ENCODE measurements at regions not wholly inside any gene's neighbourhood (a gene's known extent, or its start where the extent isn't known, plus 50 kb on each side); places are given as distances from the start of the nearest gene placed in this dataset.
"Not testable (repeated sequence)": the region's sequence is repeated elsewhere in the genome, so short reads cannot be mapped to it uniquely, and the experiment has no call there.

GRCh38 chr9:79061752-79062616 is 509.8 kb upstream of the TLE4 start:
- intact Hi-C loops (cut with DNase I, micrococcal nuclease), result no loop called here
- Mint-ChIP-seq H3K27me3 (no peaks in the 10 kb centered on the region), H3K4me3 (no peak overlapping the region), H3K9me3 (ENCODE audit: low read depth) (peaks cover 4% of the 10 kb centered on the region), H3K36me3 (ENCODE audit: low read depth) (no peaks in the 10 kb centered on the region), H3K27ac (no peak overlapping the region), H3K4me1 (no peaks in the 10 kb centered on the region)
- POLR2A ChIA-PET, result no interaction called here
- no peak for DNase-seq
- no peak for ATAC-seq
- CTCF ChIA-PET, result no interaction called here

DNA sequence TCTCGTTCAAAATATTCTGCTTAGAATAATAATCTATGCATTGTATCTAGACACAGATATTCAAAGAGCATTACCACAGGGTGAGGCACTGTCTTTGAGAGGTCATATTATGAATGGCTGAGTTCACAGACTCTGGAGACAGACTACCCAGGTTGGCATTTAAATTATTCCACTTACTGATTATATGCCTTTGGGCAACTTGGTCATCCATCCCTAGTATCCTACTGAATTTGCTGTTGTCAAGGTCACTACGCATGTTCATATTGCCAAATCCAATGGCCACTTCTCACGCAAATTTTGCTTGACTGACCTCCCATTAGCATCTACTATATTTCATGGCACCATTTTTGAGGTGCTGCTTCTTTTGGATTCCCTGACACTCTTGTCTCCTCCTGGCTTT is 498.6 kb upstream of the TLE4 start:
- DNase-seq (no peak), ATAC-seq (no peak)
- intact Hi-C loops (cut with DNase I, micrococcal nuclease), result no loop called here
- no peaks in the 10 kb centered on the region for H3K27me3 Mint-ChIP-seq
- ChIA-PET CTCF (no interaction called here), POLR2A (no interaction called here)
- H3K4me3 Mint-ChIP-seq, result no peak overlapping the region
- H3K27ac Mint-ChIP-seq, result no peak overlapping the region
- peaks cover 1% of the 10 kb centered on the region for H3K9me3 Mint-ChIP-seq (ENCODE audit: low read depth)
- no peaks in the 10 kb centered on the region for H3K36me3 Mint-ChIP-seq (ENCODE audit: low read depth)
- no peaks in the 10 kb centered on the region for H3K4me1 Mint-ChIP-seq

GRCh38 chr9:79080536-79080935 is 491.2 kb upstream of the TLE4 start:
- POLR2A ChIA-PET, result no interaction called here
- Mint-ChIP-seq H3K27me3 (no peaks in the 10 kb centered on the region), H3K4me1 (no peaks in the 10 kb centered on the region), H3K27ac (no peak overlapping the region), H3K4me3 (no peak overlapping the region), H3K36me3 (ENCODE audit: low read depth) (no peaks in the 10 kb centered on the region), H3K9me3 (ENCODE audit: low read depth) (no peaks in the 10 kb centered on the region)
- CTCF ChIA-PET, result no interaction called here
- ATAC-seq, result no peak
- intact Hi-C loops (cut with DNase I, micrococcal nuclease), result no loop called here
- no peak for DNase-seq

- no peak for ATAC-seq
These were observed 488.1 kb upstream of the TLE4 start for GRCh38 chr9:79083621-79084020.

DNA sequence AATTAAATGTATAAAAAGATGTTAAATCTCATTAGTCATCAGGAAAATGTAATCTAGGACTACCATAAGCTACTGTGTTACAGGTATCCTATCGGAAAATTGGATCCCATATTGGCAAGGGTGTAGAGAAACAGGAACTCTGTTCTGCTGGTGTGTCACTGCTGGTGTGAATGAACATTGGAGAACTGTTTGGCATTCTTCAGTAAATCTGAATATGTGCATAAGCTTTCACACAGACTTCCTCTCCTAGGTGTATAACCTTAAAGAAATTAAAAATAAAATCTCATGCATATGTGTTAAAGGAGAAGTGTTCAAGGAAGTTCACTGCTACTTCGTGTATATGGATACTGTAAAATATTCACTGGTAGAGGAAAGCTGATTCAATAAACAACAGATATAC is 484.6 kb upstream of the TLE4 start:
- H3K4me1 Mint-ChIP-seq, result no peaks in the 10 kb centered on the region
- CTCF ChIA-PET, result interaction anchor here (0.6 kb wide), 1 partner anchor 558 kb away, joined by 4 read pairs; no protein-coding TSS in a partner anchor
- ATAC-seq (no peak), DNase-seq (no peak)
- H3K27ac Mint-ChIP-seq, result no peak overlapping the region
- no peaks in the 10 kb centered on the region for H3K27me3 Mint-ChIP-seq
- POLR2A ChIA-PET, result no interaction called here
- no peak overlapping the region for H3K4me3 Mint-ChIP-seq
- H3K9me3 Mint-ChIP-seq (ENCODE audit: low read depth), result peaks cover 11% of the 10 kb centered on the region
- no peaks in the 10 kb centered on the region for H3K36me3 Mint-ChIP-seq (ENCODE audit: low read depth)
- intact Hi-C loops (cut with DNase I, micrococcal nuclease), result no loop called here

More at GRCh38 chr9:79083621-79084020, 488.1 kb upstream of the TLE4 start:
- CTCF ChIA-PET, result no interaction called here
- H3K27ac Mint-ChIP-seq, result no peak overlapping the region
- H3K9me3 Mint-ChIP-seq (ENCODE audit: low read depth), result peaks cover 3% of the 10 kb centered on the region
- H3K4me1 Mint-ChIP-seq, result no peaks in the 10 kb centered on the region
- POLR2A ChIA-PET, result no interaction called here
- H3K27me3 Mint-ChIP-seq, result no peaks in the 10 kb centered on the region
- DNase-seq, result no peak
- intact Hi-C loops (cut with DNase I, micrococcal nuclease), result no loop called here
- no peak overlapping the region for H3K4me3 Mint-ChIP-seq
- H3K36me3 Mint-ChIP-seq (ENCODE audit: low read depth), result no peaks in the 10 kb centered on the region

GRCh38 chr9:79089054-79089560 is 482.7 kb upstream of the TLE4 start:
- intact Hi-C loops (cut with DNase I, micrococcal nuclease), result no loop called here
- no peak for DNase-seq
- ChIA-PET CTCF (no interaction called here), POLR2A (no interaction called here)
- no peak for ATAC-seq
- no peaks in the 10 kb centered on the region for H3K36me3 Mint-ChIP-seq (ENCODE audit: low read depth)
- no peaks in the 10 kb centered on the region for H3K4me1 Mint-ChIP-seq
- no peak overlapping the region for H3K4me3 Mint-ChIP-seq
- no peak overlapping the region for H3K27ac Mint-ChIP-seq
- no peaks in the 10 kb centered on the region for H3K27me3 Mint-ChIP-seq
- peaks cover 11% of the 10 kb centered on the region for H3K9me3 Mint-ChIP-seq (ENCODE audit: low read depth)

DNA sequence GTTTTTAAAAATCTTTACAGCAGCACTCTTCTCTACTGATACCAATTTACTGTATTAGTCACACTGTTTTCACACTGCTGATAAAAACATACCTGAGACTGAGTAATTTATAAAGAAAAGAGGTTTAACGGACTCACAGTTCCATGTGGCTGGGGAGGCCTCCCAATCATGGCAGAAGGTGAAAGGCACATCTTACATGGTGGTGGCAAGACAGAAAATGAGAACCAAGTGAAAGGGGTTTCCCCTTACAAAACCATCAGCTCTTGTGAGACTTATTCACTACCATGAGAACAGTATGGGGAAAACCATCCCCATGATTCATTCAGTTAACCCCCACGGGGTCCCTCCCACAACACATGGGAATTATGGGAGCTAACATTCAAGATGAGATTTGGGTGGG is 481.9 kb upstream of the TLE4 start:
- peaks cover 11% of the 10 kb centered on the region for H3K9me3 Mint-ChIP-seq (ENCODE audit: low read depth)
- ATAC-seq; H3K4me1 Mint-ChIP-seq; intact Hi-C loops (cut with DNase I, micrococcal nuclease); H3K4me3 Mint-ChIP-seq; POLR2A ChIA-PET; H3K27me3 Mint-ChIP-seq; DNase-seq; H3K27ac Mint-ChIP-seq; CTCF ChIA-PET; H3K36me3 Mint-ChIP-seq (ENCODE audit: low read depth): not testable (repeated sequence)

DNA sequence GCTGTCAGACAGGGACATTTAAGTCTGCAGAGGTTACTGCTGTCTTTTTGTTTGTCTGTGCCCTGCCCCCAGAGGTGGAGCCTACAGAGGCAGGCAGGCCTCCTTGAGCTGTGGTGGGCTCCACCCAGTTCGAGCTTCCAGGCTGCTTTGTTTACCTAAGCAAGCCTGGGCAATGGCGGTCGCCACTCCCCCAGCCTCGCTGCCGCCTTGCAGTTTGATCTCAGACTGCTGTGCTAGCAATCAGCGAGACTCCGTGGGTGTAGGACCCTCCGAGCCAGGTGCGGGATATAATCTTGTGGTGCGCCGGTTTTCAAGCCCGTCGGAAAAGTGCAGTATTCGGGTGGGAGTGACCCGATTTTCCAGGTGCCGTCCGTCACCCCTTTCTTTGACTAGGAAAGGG is 468.5 kb upstream of the TLE4 start:
- H3K27me3 Mint-ChIP-seq; H3K9me3 Mint-ChIP-seq (ENCODE audit: low read depth); POLR2A ChIA-PET; intact Hi-C loops (cut with DNase I, micrococcal nuclease); H3K4me3 Mint-ChIP-seq; DNase-seq; H3K27ac Mint-ChIP-seq; H3K36me3 Mint-ChIP-seq (ENCODE audit: low read depth); CTCF ChIA-PET; ATAC-seq; H3K4me1 Mint-ChIP-seq: not testable (repeated sequence)

- no peak overlapping the region for H3K4me3 Mint-ChIP-seq
- no peak overlapping the region for H3K27ac Mint-ChIP-seq
- H3K4me1 Mint-ChIP-seq, result no peaks in the 10 kb centered on the region
- intact Hi-C loops (cut with DNase I, micrococcal nuclease), result no loop called here
- POLR2A ChIA-PET, result no interaction called here
- no peaks in the 10 kb centered on the region for H3K9me3 Mint-ChIP-seq (ENCODE audit: low read depth)
- no peak for ATAC-seq
- H3K36me3 Mint-ChIP-seq (ENCODE audit: low read depth), result no peaks in the 10 kb centered on the region
- H3K27me3 Mint-ChIP-seq, result no peaks in the 10 kb centered on the region
- DNase-seq, result no peak
- CTCF ChIA-PET, result no interaction called here
These were observed 467.5 kb upstream of the TLE4 start for GRCh38 chr9:79104216-79104615.

GRCh38 chr9:79104951-79105350 is 466.8 kb upstream of the TLE4 start:
- Mint-ChIP-seq H3K9me3 (ENCODE audit: low read depth) (peaks cover 4% of the 10 kb centered on the region), H3K36me3 (ENCODE audit: low read depth) (no peaks in the 10 kb centered on the region), H3K4me3 (no peak overlapping the region), H3K27ac (no peak overlapping the region), H3K4me1 (no peaks in the 10 kb centered on the region), H3K27me3 (no peaks in the 10 kb centered on the region)
- POLR2A ChIA-PET, result no interaction called here
- CTCF ChIA-PET, result no interaction called here
- ATAC-seq (no peak), DNase-seq (no peak)
- intact Hi-C loops (cut with DNase I, micrococcal nuclease), result no loop called here

GRCh38 chr9:79107911-79108676 is 463.7 kb upstream of the TLE4 start:
- ChIA-PET POLR2A (no interaction called here), CTCF (no interaction called here)
- intact Hi-C loops (cut with DNase I, micrococcal nuclease), result no loop called here
- H3K27ac Mint-ChIP-seq, result no peak overlapping the region
- H3K36me3 Mint-ChIP-seq (ENCODE audit: low read depth), result no peaks in the 10 kb centered on the region
- peaks cover 4% of the 10 kb centered on the region for H3K9me3 Mint-ChIP-seq (ENCODE audit: low read depth)
- no peak overlapping the region for H3K4me3 Mint-ChIP-seq
- no peak for DNase-seq
- ATAC-seq, result no peak
- no peaks in the 10 kb centered on the region for H3K27me3 Mint-ChIP-seq
- no peaks in the 10 kb centered on the region for H3K4me1 Mint-ChIP-seq

- H3K36me3 Mint-ChIP-seq (ENCODE audit: low read depth), result no peaks in the 10 kb centered on the region
- no peaks in the 10 kb centered on the region for H3K4me1 Mint-ChIP-seq
- ChIA-PET CTCF (no interaction called here), POLR2A (no interaction called here)
- H3K27ac Mint-ChIP-seq, result no peak overlapping the region
- intact Hi-C loops (cut with DNase I, micrococcal nuclease), result no loop called here
- no peak overlapping the region for H3K4me3 Mint-ChIP-seq
- ATAC-seq (no peak), DNase-seq (no peak)
- peaks cover 4% of the 10 kb centered on the region for H3K27me3 Mint-ChIP-seq
- peaks cover 4% of the 10 kb centered on the region for H3K9me3 Mint-ChIP-seq (ENCODE audit: low read depth)
These were observed 460.1 kb upstream of the TLE4 start for GRCh38 chr9:79111653-79112052.
